ENCODE measurements at regions not wholly inside any gene's neighbourhood (a gene's known extent, or its start where the extent isn't known, plus 50 kb on each side); places are given as distances from the start of the nearest gene placed in this dataset.

DNA sequence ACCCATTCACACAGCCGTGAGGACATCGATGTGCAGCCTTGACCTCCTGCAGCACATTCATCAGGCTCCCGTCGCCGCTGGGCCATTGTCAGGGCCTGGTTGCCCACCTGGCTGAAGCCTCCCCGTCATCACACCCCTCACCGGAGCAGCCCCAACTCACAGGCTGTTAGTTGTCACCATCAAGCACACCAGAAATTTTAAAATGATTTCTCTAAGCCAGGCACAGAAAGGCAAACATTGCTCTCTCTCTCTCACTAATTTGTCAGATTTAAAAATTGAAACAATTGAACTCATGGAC is 167.1 kb downstream of the RTP5 start:
- TF ChIP-seq EHF (CRISPR knock-in tag; IDR thresholded peaks at IDR 0.05) (no peak), FOSL2 (IDR thresholded peaks at IDR 0.05) (no peak), FOSL2 (CRISPR knock-in tag; IDR thresholded peaks at IDR 0.05) (no peak), HDAC2 (IDR thresholded peaks at IDR 0.05) (no peak), MAZ (IDR thresholded peaks at IDR 0.05; ENCODE audit: borderline replicate concordance, low read depth, low read length) (no peak), TFCP2L1 (CRISPR knock-in tag; IDR thresholded peaks at IDR 0.05) (no peak), ZFP36 (IDR thresholded peaks at IDR 0.05; ENCODE audit: borderline replicate concordance, partially characterized antibody) (no peak), EHMT2 (IDR thresholded peaks at IDR 0.05; ENCODE audit: low read depth) (no peak)
- TF ChIP-seq, protein P1, sequence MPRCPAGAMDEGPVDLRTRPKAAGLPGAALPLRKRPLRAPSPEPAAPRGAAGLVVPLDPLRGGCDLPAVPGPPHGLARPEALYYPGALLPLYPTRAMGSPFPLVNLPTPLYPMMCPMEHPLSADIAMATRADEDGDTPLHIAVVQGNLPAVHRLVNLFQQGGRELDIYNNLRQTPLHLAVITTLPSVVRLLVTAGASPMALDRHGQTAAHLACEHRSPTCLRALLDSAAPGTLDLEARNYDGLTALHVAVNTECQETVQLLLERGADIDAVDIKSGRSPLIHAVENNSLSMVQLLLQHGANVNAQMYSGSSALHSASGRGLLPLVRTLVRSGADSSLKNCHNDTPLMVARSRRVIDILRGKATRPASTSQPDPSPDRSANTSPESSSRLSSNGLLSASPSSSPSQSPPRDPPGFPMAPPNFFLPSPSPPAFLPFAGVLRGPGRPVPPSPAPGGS (IDR thresholded peaks at IDR 0.05) = no peak
- TF ChIP-seq, protein P2, sequence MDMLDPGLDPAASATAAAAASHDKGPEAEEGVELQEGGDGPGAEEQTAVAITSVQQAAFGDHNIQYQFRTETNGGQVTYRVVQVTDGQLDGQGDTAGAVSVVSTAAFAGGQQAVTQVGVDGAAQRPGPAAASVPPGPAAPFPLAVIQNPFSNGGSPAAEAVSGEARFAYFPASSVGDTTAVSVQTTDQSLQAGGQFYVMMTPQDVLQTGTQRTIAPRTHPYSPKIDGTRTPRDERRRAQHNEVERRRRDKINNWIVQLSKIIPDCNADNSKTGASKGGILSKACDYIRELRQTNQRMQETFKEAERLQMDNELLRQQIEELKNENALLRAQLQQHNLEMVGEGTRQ (IDR thresholded peaks at IDR 0.05) = no peak
- TF ChIP-seq, protein P3, sequence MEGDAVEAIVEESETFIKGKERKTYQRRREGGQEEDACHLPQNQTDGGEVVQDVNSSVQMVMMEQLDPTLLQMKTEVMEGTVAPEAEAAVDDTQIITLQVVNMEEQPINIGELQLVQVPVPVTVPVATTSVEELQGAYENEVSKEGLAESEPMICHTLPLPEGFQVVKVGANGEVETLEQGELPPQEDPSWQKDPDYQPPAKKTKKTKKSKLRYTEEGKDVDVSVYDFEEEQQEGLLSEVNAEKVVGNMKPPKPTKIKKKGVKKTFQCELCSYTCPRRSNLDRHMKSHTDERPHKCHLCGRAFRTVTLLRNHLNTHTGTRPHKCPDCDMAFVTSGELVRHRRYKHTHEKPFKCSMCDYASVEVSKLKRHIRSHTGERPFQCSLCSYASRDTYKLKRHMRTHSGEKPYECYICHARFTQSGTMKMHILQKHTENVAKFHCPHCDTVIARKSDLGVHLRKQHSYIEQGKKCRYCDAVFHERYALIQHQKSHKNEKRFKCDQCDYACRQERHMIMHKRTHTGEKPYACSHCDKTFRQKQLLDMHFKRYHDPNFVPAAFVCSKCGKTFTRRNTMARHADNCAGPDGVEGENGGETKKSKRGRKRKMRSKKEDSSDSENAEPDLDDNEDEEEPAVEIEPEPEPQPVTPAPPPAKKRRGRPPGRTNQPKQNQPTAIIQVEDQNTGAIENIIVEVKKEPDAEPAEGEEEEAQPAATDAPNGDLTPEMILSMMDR (IDR thresholded peaks at IDR 0.05) = no peak
- no peaks in the 10 kb centered on the region for H3K9me3 ChIP-seq
- 48% methylated on average over 7 of the region's 7 CpGs for WGBS (ENCODE audit: missing lambda C conversion rate)
- ChIA-PET CTCF (no interaction called here), POLR2A (no interaction called here)
- H3K4me3 ChIP-seq = no peak overlapping the region
- ATAC-seq = no peak
- no peaks in the 10 kb centered on the region for H3K4me1 ChIP-seq
- DNase-seq (ENCODE audit: low read depth in 1 of 2, low spot score in 1 of 2) = no peak
- H3K4me2 ChIP-seq = no peak overlapping the region
- no peak for FAIRE-seq
- H3K27ac ChIP-seq = no peak overlapping the region

DNA sequence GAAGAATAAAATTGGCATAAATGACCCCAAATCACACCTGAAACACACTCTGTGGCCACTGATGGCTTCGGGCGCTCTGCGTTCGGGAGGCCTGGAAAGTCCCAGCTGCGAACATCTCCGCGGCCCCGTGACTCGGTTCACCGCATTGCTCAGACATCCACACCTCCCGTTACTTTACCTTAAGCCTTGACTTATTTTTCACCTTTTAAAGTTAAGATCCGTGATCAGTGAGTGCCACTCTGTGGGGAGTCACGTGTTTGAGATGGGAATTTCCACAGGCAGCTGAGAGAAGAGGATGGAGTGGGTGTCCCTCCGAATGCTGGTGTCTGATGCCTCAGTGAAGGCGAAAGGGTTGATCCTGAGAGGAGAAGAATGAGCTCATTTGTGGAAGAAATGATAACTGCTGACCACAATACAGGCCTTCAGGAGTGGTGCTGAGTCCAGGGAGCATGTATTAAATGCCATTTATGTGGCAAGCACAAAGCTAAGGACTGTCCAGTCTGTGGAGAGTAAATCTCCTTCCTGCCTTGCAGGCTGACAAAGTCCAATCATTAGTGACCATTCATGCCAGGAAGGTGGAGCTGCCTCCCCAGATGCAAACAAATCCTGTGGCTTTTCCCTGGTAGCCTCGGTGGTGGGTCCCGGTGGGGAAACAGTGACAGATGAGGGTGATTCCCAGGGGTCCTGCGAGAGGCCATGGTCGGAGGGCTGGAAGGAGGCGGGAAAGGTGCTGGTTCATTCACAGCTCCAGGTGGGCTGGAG is 168.8 kb downstream of the RTP5 start:
- ATAC-seq = no peak
- ChIA-PET POLR2A (no interaction called here), CTCF (interaction anchor here (1.2 to 1.5 kb wide), 2 partner anchors 60 to 88 kb away, joined by 3 to 6 read pairs; no protein-coding TSS in a partner anchor)
- Histone ChIP-seq H3K27ac (no peak overlapping the region), H3K4me3 (no peak overlapping the region), H3K4me1 (no peaks in the 10 kb centered on the region), H3K4me2 (no peak overlapping the region), H3K9me3 (no peaks in the 10 kb centered on the region)
- WGBS (ENCODE audit: missing lambda C conversion rate) = 75% methylated on average over 20 of the region's 20 CpGs
- DNase-seq (ENCODE audit: low read depth in 1 of 2, low spot score in 1 of 2) = no peak
- FAIRE-seq = no peak
- TF ChIP-seq FOXS1 (CRISPR knock-in tag; IDR thresholded peaks at IDR 0.05) (no peak), HOXB13 (CRISPR knock-in tag; IDR thresholded peaks at IDR 0.05; ENCODE audit: low read depth) (no peak), CBX2 (IDR thresholded peaks at IDR 0.05; ENCODE audit: borderline replicate concordance, low read depth) (no peak), JUNB (IDR thresholded peaks at IDR 0.05) (no peak), HOXA7 (CRISPR knock-in tag; IDR thresholded peaks at IDR 0.05) (no peak), RCOR1 (IDR thresholded peaks at IDR 0.05; ENCODE audit: low read depth, low read length) (no peak), KDM5A (IDR thresholded peaks at IDR 0.05) (no peak)
- TF ChIP-seq, protein P4, sequence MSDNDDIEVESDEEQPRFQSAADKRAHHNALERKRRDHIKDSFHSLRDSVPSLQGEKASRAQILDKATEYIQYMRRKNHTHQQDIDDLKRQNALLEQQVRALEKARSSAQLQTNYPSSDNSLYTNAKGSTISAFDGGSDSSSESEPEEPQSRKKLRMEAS (IDR thresholded peaks at IDR 0.05) = no peak
- TF ChIP-seq, protein P5, sequence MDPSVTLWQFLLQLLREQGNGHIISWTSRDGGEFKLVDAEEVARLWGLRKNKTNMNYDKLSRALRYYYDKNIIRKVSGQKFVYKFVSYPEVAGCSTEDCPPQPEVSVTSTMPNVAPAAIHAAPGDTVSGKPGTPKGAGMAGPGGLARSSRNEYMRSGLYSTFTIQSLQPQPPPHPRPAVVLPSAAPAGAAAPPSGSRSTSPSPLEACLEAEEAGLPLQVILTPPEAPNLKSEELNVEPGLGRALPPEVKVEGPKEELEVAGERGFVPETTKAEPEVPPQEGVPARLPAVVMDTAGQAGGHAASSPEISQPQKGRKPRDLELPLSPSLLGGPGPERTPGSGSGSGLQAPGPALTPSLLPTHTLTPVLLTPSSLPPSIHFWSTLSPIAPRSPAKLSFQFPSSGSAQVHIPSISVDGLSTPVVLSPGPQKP (IDR thresholded peaks at IDR 0.05; ENCODE audit: low read depth, low read length) = no peak

Data from A549 (cell line).